Esophagus squamous epithelium (tissue), 5 donors: ENCODE measurements at regions not wholly inside any gene's neighbourhood (a gene's known extent, or its start where the extent isn't known, plus 50 kb on each side); places are given as distances from the start of the nearest gene placed in this dataset.
A peak's percentile ranks its signal among the peaks of the same experiment; 100 is the strongest.

ENCODE experiments used
- DNase-seq: peaks from one replicate; lab custom pipeline; 2025; lab: John Stamatoyannopoulos, UW
- H3K27ac ChIP-seq, 4 donors: fragments of 200-600 bp; sonication (generic); one replicate each; pipeline ENCODE4 v1.5.1; 2016 to 2019; ENCODE audit warnings: mild to moderate bottlenecking in 1 of 4
- H3K27me3 ChIP-seq, 4 donors: fragments of 200-600 bp; sonication (generic); 1 replicate in 3 of 4; 2 replicates in 1 of 4; pipeline versions ENCODE4 v1.5.1 to v1.6.0; 2017 to 2021; ENCODE audit warnings: antibody characterized with exemption in 1 of 4
- H3K36me3 ChIP-seq, 3 donors: fragments of 200-600 bp; sonication (generic); one replicate each; pipeline ENCODE4 v1.5.1; 2016 to 2019
- H3K4me1 ChIP-seq, 3 donors: fragments of 200-600 bp; sonication (generic); one replicate each; pipeline ENCODE4 v1.5.1; 2017 to 2019
- H3K4me3 ChIP-seq, 4 donors: fragments of 200-600 bp; sonication (generic); 1 replicate in 3 of 4; 2 replicates in 1 of 4; pipeline ENCODE4 v1.5.1; 2016 to 2019; ENCODE audit warnings: mild to moderate bottlenecking in 2 of 4, moderate library complexity in 1 of 4
- H3K9me3 ChIP-seq, 3 donors: fragments of 200-600 bp; sonication (generic); one replicate each; pipeline ENCODE4 v1.5.1; 2016 to 2019
- POLR2A ChIP-seq, 4 donors: fragments of 450-650 bp; IDR thresholded peaks; one replicate each; pipeline ENCODE4 v1.6.1; 2017; ENCODE audit warnings: antibody characterized with exemption in 4 of 4, mild to moderate bottlenecking in 4 of 4, moderate library complexity in 3 of 4
- WGBS, 2 donors: methylation state at CpG; one replicate each; pipeline ENCODE4 v1.1.5; 2018; 5-methylcytosine and 5-hydroxymethylcytosine counted together
- intact Hi-C: fragments of 100-400 bp; cut with DNase I; formaldehyde crosslinking; loops from one replicate; pipeline ENCODE4 v1.15.0; 2022
- TF ChIP-seq, protein P1 (sequence below), 6 experiments: fragments of 450-650 bp in 4 of 6; fragments of 200-600 bp in 2 of 6; sonication (generic) in 2 of 6; IDR thresholded peaks; one replicate each; pipeline ENCODE4 v1.5.1; 2016 to 2019; ENCODE audit warnings: antibody characterized with exemption in 6 of 6, mild to moderate bottlenecking in 4 of 6, moderate library complexity in 4 of 6
- donor health status: DM: yes; HTN: yes; CAD: no.

DNA sequence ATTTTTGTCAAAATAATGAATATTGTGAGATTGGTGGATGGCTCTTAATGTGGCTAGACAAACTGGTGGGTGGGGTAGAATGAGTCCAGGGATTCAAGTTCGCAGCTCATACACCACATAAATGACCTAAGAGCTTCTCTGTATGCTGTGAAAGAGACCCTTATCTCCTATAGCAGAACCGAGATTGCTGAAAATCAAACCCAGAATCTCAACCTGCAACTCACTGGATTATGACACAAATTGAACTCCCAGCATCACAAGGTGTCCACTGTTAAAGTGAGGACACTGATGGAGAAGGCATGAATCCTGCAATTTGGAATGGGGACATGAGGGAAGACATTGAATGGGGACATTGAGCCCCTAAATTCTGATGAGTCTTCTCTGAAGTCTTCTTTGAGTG lies 51.3 kb upstream of the CNKSR3 start:
- no peak for DNase-seq
- intact Hi-C loops, result no loop called here
- Histone ChIP-seq H3K9me3 (no peaks in the 10 kb centered on the region), H3K27ac (no peak overlapping the region), H3K4me1 (no peaks in the 10 kb centered on the region), H3K4me3 (no peak overlapping the region), H3K36me3 (no peaks in the 10 kb centered on the region), H3K27me3 (no peaks in the 10 kb centered on the region)
- 76 to 78% methylated on average over 2 of the region's 2 CpGs for WGBS, 2 donors
- no peak for TF ChIP-seq POLR2A (IDR thresholded peaks at IDR 0.05)
- TF ChIP-seq, protein P1, sequence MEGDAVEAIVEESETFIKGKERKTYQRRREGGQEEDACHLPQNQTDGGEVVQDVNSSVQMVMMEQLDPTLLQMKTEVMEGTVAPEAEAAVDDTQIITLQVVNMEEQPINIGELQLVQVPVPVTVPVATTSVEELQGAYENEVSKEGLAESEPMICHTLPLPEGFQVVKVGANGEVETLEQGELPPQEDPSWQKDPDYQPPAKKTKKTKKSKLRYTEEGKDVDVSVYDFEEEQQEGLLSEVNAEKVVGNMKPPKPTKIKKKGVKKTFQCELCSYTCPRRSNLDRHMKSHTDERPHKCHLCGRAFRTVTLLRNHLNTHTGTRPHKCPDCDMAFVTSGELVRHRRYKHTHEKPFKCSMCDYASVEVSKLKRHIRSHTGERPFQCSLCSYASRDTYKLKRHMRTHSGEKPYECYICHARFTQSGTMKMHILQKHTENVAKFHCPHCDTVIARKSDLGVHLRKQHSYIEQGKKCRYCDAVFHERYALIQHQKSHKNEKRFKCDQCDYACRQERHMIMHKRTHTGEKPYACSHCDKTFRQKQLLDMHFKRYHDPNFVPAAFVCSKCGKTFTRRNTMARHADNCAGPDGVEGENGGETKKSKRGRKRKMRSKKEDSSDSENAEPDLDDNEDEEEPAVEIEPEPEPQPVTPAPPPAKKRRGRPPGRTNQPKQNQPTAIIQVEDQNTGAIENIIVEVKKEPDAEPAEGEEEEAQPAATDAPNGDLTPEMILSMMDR (IDR thresholded peaks at IDR 0.05), result no peak

DNA sequence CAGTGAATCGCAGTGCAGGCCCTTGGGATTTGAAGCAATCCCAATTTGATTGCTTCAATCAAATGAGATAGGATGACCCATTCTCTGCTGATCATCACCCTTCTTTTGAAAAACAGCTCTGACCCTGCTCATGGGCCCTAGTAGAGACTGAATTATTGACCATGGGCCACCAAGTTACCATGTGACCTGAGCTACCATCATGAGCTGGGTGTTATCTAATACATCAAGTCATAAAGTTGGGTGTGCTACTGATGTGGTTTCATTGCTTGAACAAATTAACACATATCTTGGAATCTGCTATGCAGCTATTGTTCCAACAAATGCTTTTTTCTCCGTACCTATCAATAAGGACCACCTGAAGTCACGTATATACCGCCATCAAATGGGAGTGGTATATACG lies 54.8 kb upstream of the CNKSR3 start:
- Histone ChIP-seq H3K4me3 (no peak overlapping the region), H3K9me3 (no peaks in the 10 kb centered on the region), H3K27ac (no peak overlapping the region), H3K27me3 (no peaks in the 10 kb centered on the region), H3K36me3 (no peaks in the 10 kb centered on the region), H3K4me1 (no peaks in the 10 kb centered on the region)
- no peak for DNase-seq
- WGBS, 2 donors, result 95% methylated on average over 4 to 5 of the region's 5 CpGs
- TF ChIP-seq, protein P1 (IDR thresholded peaks at IDR 0.05), result no peak
- TF ChIP-seq POLR2A (IDR thresholded peaks at IDR 0.05), result no peak
- intact Hi-C loops, result no loop called here

DNA sequence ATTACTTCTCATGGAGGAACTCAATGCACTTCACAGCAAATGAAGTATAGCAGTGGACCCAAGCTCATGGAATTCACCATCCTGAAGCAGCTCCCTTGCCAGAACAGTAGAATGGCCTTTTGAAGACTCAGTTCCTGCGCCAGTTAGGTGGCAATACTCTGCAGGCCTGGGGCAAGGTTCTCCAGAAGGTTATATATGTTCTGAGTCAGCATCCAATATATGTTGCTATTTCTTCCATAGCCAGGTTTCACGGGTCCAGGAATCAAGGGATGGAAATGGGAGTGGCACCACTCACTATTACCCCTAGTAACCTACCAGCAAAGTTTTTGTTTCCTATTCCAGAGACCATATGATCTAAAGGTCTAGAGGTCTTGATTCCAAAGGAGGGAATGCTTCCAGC lies 56.4 kb upstream of the CNKSR3 start:
- Histone ChIP-seq H3K36me3 (no peaks in the 10 kb centered on the region), H3K4me3 (no peak overlapping the region), H3K27me3 (no peaks in the 10 kb centered on the region), H3K9me3 (no peaks in the 10 kb centered on the region), H3K27ac (no peak overlapping the region), H3K4me1 (no peaks in the 10 kb centered on the region)
- TF ChIP-seq POLR2A (IDR thresholded peaks at IDR 0.05), result no peak
- TF ChIP-seq, protein P1 (IDR thresholded peaks at IDR 0.05), result no peak
- WGBS, 2 donors, result 94 to 100% methylated on average over 2 of the region's 2 CpGs
- DNase-seq, result no peak
- intact Hi-C loops, result no loop called here

DNA sequence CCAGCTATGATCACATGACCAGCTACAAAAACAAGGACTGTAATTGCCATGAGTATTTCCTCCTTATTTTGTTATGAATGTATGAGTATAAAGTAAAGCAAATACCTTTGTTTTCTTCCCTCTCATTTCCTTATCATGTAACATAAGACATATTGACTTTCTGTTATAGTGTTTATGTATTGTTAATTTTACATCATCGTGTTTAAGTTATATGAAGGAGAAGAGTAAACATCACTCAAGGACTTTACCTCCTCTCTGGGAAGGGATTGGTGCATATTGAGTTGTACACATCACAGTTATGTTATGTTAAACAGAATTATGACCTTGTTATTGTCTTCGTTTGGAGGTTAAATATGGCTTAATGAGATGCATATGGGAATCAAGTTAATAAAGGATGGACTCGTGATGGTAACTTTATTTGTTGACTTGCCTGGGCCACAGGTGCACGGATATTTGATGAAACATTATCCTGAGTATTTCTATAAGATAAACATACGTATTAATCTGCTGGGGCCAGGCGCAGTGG lies 57.3 kb upstream of the CNKSR3 start:
- intact Hi-C loops, result no loop called here
- Histone ChIP-seq H3K4me1 (no peaks in the 10 kb centered on the region), H3K9me3 (no peaks in the 10 kb centered on the region), H3K4me3 (no peak overlapping the region), H3K27me3 (no peaks in the 10 kb centered on the region), H3K36me3 (no peaks in the 10 kb centered on the region), H3K27ac (no peak overlapping the region)
- no peak for DNase-seq
- WGBS, 2 donors, result 84% methylated on average over 6 of the region's 6 CpGs
- TF ChIP-seq, protein P1 (IDR thresholded peaks at IDR 0.05), result no peak
- TF ChIP-seq POLR2A (IDR thresholded peaks at IDR 0.05), result no peak

DNA sequence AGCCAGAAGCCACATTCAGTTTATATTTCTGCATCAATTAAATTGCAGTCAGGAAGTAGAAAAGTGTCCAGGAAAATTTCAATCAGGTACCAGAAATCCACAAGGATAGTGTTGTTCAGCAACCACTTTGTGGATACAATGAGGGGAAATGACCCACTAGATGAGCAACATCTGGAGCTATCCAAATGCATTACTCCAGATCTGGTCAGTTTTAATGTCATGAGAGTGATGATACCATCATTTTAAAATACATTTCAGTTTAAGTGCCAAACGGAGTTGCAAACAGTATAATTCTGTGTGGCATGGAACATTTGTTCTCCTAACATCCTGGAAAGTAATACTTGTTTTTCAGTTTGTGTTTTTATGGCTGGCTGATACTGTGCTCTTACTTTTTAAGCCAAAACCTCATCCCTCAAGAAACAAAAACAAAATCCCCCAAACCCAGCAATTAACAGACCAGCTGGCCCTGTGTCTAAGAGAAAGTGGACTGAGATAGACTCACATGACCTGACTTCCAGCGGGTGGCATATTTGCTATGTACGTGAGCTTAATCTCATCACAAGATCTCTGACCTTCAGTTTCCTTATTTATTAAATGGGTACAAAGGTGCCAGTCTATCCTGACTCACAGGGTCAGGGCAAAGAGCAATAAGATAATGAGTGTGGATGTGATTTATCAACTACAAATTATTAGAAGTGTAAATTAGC lies 58.8 kb upstream of the CNKSR3 start:
- intact Hi-C loops, result no loop called here
- H3K4me3 ChIP-seq, result no peak overlapping the region
- TF ChIP-seq, protein P1 (IDR thresholded peaks at IDR 0.05), result no peak
- TF ChIP-seq POLR2A (IDR thresholded peaks at IDR 0.05), result no peak
- H3K36me3 ChIP-seq, result no peaks in the 10 kb centered on the region
- no peaks in the 10 kb centered on the region for H3K4me1 ChIP-seq
- no peaks in the 10 kb centered on the region for H3K27me3 ChIP-seq
- WGBS, 2 donors, result 43 to 55% methylated on average over 3 of the region's 3 CpGs
- peak overlapping the region in 1 of 4 donors; percentile 17 for H3K27ac ChIP-seq
- H3K9me3 ChIP-seq, result no peaks in the 10 kb centered on the region
- DNase-seq, result no peak
